ENCODE measurements at regions not wholly inside any gene's neighbourhood (a gene's known extent, or its start where the extent isn't known, plus 50 kb on each side); places are given as distances from the start of the nearest gene placed in this dataset.

DNA sequence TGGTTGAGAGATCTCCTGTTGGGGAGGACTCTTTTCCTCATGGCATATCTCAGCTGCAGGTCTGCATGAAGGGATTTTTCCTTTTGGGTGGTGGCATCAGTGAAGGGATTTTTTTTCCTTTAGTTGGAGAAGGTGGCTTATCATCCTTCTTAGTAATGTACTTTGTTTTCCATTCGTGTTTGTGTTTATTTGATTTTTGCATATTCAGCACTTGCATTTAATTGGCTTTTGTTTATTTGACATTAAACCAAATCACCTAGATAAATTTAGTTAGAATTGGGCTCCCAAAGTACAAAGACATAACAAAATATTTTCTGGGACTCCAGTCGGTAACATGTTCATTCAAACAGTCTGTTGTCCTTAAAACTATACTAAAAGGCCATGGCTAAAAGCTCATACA is 56.2 kb upstream of the MANEA start:
- Histone ChIP-seq H3K36me3 (no peaks in the 10 kb centered on the region), H3K9me3 (ENCODE audit: low read depth) (no peaks in the 10 kb centered on the region), H3K4me3 (no peak overlapping the region), H3K27me3 (no peaks in the 10 kb centered on the region), H3K4me1 (ENCODE audit: low read depth) (no peaks in the 10 kb centered on the region), H3K27ac (no peak overlapping the region)
- no peak for DNase-seq (ENCODE audit: low read depth in 1 of 2, low spot score in 1 of 2)
- TF ChIP-seq, protein P1, sequence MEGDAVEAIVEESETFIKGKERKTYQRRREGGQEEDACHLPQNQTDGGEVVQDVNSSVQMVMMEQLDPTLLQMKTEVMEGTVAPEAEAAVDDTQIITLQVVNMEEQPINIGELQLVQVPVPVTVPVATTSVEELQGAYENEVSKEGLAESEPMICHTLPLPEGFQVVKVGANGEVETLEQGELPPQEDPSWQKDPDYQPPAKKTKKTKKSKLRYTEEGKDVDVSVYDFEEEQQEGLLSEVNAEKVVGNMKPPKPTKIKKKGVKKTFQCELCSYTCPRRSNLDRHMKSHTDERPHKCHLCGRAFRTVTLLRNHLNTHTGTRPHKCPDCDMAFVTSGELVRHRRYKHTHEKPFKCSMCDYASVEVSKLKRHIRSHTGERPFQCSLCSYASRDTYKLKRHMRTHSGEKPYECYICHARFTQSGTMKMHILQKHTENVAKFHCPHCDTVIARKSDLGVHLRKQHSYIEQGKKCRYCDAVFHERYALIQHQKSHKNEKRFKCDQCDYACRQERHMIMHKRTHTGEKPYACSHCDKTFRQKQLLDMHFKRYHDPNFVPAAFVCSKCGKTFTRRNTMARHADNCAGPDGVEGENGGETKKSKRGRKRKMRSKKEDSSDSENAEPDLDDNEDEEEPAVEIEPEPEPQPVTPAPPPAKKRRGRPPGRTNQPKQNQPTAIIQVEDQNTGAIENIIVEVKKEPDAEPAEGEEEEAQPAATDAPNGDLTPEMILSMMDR (IDR thresholded peaks at IDR 0.05; ENCODE audit: low read depth, low read length): no peak

Measured in cardiac muscle cell (in vitro differentiated cells and primary cell).